ENCODE measurements at regions not wholly inside any gene's neighbourhood (a gene's known extent, or its start where the extent isn't known, plus 50 kb on each side); places are given as distances from the start of the nearest gene placed in this dataset.

DNA sequence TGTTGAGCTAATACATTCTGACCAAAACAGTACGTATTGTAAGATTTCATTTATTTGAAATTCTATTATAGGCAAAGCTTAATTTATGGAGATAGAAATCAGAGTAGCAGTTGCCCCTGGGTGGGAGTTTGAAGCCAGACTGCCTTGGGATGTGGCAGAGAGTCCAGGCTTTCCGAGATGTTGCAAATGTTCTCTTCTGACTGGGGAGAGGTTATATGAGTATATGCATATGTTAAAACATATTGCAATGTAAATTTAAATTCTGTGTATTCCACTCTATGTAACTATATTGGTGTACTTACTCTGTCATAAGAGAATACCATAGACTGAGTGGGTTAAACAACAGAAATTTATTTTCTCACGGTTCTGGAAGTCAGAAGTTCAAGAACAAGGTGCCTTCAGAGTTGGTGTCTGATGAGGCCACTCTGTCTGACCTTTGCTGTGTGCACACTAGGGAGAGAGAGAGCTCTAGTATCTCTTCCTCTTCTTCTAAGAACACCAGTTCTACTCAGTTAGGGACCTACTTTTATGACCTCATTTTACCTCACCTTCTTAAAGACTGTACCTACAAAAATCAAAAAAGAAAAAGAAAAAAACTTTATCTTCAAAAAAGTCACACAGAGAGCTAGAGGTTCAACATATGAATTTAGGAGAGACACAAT lies 299.3 kb upstream of the HS3ST1 start:
- TF ChIP-seq, protein P1, sequence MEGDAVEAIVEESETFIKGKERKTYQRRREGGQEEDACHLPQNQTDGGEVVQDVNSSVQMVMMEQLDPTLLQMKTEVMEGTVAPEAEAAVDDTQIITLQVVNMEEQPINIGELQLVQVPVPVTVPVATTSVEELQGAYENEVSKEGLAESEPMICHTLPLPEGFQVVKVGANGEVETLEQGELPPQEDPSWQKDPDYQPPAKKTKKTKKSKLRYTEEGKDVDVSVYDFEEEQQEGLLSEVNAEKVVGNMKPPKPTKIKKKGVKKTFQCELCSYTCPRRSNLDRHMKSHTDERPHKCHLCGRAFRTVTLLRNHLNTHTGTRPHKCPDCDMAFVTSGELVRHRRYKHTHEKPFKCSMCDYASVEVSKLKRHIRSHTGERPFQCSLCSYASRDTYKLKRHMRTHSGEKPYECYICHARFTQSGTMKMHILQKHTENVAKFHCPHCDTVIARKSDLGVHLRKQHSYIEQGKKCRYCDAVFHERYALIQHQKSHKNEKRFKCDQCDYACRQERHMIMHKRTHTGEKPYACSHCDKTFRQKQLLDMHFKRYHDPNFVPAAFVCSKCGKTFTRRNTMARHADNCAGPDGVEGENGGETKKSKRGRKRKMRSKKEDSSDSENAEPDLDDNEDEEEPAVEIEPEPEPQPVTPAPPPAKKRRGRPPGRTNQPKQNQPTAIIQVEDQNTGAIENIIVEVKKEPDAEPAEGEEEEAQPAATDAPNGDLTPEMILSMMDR (IDR thresholded peaks at IDR 0.05; ENCODE audit: low read length): no peak
- TF ChIP-seq EZH2 (optimal IDR thresholded peaks at IDR 0.05; ENCODE audit: low read depth, low read length): no peak
- TF ChIP-seq EZH2phosphoT487 (IDR thresholded peaks at IDR 0.05; ENCODE audit: low read length): no peak
